ENCODE measurements at regions not wholly inside any gene's neighbourhood (a gene's known extent, or its start where the extent isn't known, plus 50 kb on each side); places are given as distances from the start of the nearest gene placed in this dataset.

- whole genome bisulfite sequencing, 2 donors, result 26 to 63% methylated on average over 1 of the region's 1 CpG
- Histone ChIP-seq H3K36me3 (no peaks in the 10 kb centered on the region), H3K27ac (no peak overlapping the region), H3K4me1 (no peaks in the 10 kb centered on the region), H3K27me3 (no peaks in the 10 kb centered on the region), H3K4me3 (no peak overlapping the region), H3K9me3 (no peaks in the 10 kb centered on the region)
- TF ChIP-seq POLR2A (IDR thresholded peaks at IDR 0.05) (no peak), CTCF (IDR thresholded peaks at IDR 0.05) (no peak)
- intact Hi-C loops (cut with DNase I), result no loop called here
- DNase-seq, result no peak
Observed at GRCh38 chr5:148708854-148709253, 54.5 kb upstream of the HTR4 start.

GRCh38 chr5:148711961-148712360, 57.6 kb upstream of the HTR4 start:
- no peak for TF ChIP-seq CTCF (IDR thresholded peaks at IDR 0.05)
- TF ChIP-seq POLR2A (IDR thresholded peaks at IDR 0.05), result no peak
- Histone ChIP-seq H3K36me3 (no peaks in the 10 kb centered on the region), H3K27ac (no peak overlapping the region), H3K4me1 (no peaks in the 10 kb centered on the region), H3K9me3 (no peaks in the 10 kb centered on the region), H3K4me3 (no peak overlapping the region), H3K27me3 (no peaks in the 10 kb centered on the region)
- no peak for DNase-seq
- intact Hi-C loops (cut with DNase I), result no loop called here
- 52 to 74% methylated on average over 3 of the region's 3 CpGs for WGBS, 2 donors

- no peaks in the 10 kb centered on the region for H3K4me1 ChIP-seq
- TF ChIP-seq CTCF (IDR thresholded peaks at IDR 0.05) (no peak), POLR2A (IDR thresholded peaks at IDR 0.05) (no peak)
- no peaks in the 10 kb centered on the region for H3K9me3 ChIP-seq
- no peak overlapping the region for H3K27ac ChIP-seq
- no peak for DNase-seq
- H3K36me3 ChIP-seq, result no peaks in the 10 kb centered on the region
- peaks cover 0 to 4% (median 0%) of the 10 kb centered on the region in 4 donors for H3K27me3 ChIP-seq
- intact Hi-C loops (cut with DNase I), result no loop called here
- no peak overlapping the region for H3K4me3 ChIP-seq
Observed at GRCh38 chr5:148713735-148714508, 59.6 kb upstream of the HTR4 start.

GRCh38 chr5:148716716-148717115, 62.4 kb upstream of the HTR4 start:
- WGBS, 2 donors, result 73% methylated on average over 3 of the region's 4 CpGs
- Histone ChIP-seq H3K4me3 (no peak overlapping the region), H3K27me3 (peaks cover 0 to 8% (median 0%) of the 10 kb centered on the region in 4 donors), H3K4me1 (no peaks in the 10 kb centered on the region), H3K36me3 (no peaks in the 10 kb centered on the region), H3K9me3 (no peaks in the 10 kb centered on the region), H3K27ac (no peak overlapping the region)
- TF ChIP-seq POLR2A (IDR thresholded peaks at IDR 0.05) (no peak), CTCF (IDR thresholded peaks at IDR 0.05) (no peak)
- DNase-seq, result no peak
- intact Hi-C loops (cut with DNase I), result no loop called here

GRCh38 chr5:148717668-148718067, 63.3 kb upstream of the HTR4 start:
- intact Hi-C loops (cut with DNase I), result no loop called here
- H3K9me3 ChIP-seq, result no peaks in the 10 kb centered on the region
- no peaks in the 10 kb centered on the region for H3K36me3 ChIP-seq
- H3K4me3 ChIP-seq, result no peak overlapping the region
- no peak overlapping the region for H3K27ac ChIP-seq
- DNase-seq, result no peak
- peaks cover 0 to 8% (median 0%) of the 10 kb centered on the region in 4 donors for H3K27me3 ChIP-seq
- TF ChIP-seq POLR2A (IDR thresholded peaks at IDR 0.05) (no peak), CTCF (IDR thresholded peaks at IDR 0.05) (no peak)
- no peaks in the 10 kb centered on the region for H3K4me1 ChIP-seq
- WGBS, 2 donors, result 85 to 88% methylated on average over 3 of the region's 3 CpGs

All from esophagus squamous epithelium (tissue), 5 donors.